ENCODE measurements at regions not wholly inside any gene's neighbourhood (a gene's known extent, or its start where the extent isn't known, plus 50 kb on each side); places are given as distances from the start of the nearest gene placed in this dataset.

- H3K36me3 ChIP-seq (replicated peaks; ENCODE audit: low read depth, low read length) = no peaks in the 10 kb centered on the region
- no peaks in the 10 kb centered on the region for H3K9me3 ChIP-seq (ENCODE audit: insufficient read depth, low read length)
- H3K79me2 ChIP-seq (ENCODE audit: low read length) = no peaks in the 10 kb centered on the region
- no peaks in the 10 kb centered on the region for H3K27me3 ChIP-seq (ENCODE audit: low read depth, low read length)
- H4K20me1 ChIP-seq (ENCODE audit: insufficient read depth, low read length) = no peaks in the 10 kb centered on the region
- H3K9ac ChIP-seq (ENCODE audit: low read length) = no peak overlapping the region
- H3K4me1 ChIP-seq (ENCODE audit: low read length) = no peaks in the 10 kb centered on the region
- no peak overlapping the region for H3K4me3 ChIP-seq (ENCODE audit: low read length)
- TF ChIP-seq CTCF (IDR thresholded peaks at IDR 0.05; ENCODE audit: low read depth, low read length) (no peak), EZH2phosphoT487 (IDR thresholded peaks at IDR 0.05; ENCODE audit: low read depth) (no peak)
- no peak overlapping the region for H3K27ac ChIP-seq (ENCODE audit: low read length)
- H3K4me2 ChIP-seq (ENCODE audit: low read length) = no peak overlapping the region
- no peak overlapping the region for H2AFZ ChIP-seq (ENCODE audit: low read depth, low read length)
Measured at GRCh38 chr7:3204526-3204925, 96.5 kb upstream of the SDK1 start.

DNA sequence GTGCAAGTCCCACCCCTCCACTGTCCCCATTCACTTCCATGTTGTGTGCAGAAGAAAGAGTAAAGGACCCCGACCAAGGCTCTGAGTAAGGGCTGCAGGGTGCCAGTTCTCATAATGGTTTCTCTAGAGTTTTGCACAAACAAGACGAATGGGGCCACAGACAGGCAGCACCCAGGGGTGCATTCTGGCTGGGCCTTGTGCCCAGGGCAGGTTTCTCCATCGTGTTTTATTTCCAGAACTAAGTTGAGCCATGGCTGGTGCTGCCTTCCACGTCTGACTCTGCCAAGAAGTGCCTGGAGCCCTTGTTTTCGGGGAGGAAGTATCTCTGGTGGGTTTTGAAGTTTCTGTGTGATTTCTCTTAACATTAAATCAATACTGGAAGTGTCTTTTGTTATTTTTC is 95.0 kb upstream of the SDK1 start:
- H3K27me3 ChIP-seq (ENCODE audit: low read depth, low read length) = no peaks in the 10 kb centered on the region
- no peak overlapping the region for H2AFZ ChIP-seq (ENCODE audit: low read depth, low read length)
- H3K36me3 ChIP-seq (replicated peaks; ENCODE audit: low read depth, low read length) = no peaks in the 10 kb centered on the region
- no peak overlapping the region for H3K9ac ChIP-seq (ENCODE audit: low read length)
- TF ChIP-seq CTCF (IDR thresholded peaks at IDR 0.05; ENCODE audit: low read depth, low read length) (no peak), EZH2phosphoT487 (IDR thresholded peaks at IDR 0.05; ENCODE audit: low read depth) (no peak)
- no peaks in the 10 kb centered on the region for H3K79me2 ChIP-seq (ENCODE audit: low read length)
- no peaks in the 10 kb centered on the region for H3K9me3 ChIP-seq (ENCODE audit: insufficient read depth, low read length)
- no peak overlapping the region for H3K4me3 ChIP-seq (ENCODE audit: low read length)
- H3K27ac ChIP-seq (ENCODE audit: low read length) = no peak overlapping the region
- no peaks in the 10 kb centered on the region for H4K20me1 ChIP-seq (ENCODE audit: insufficient read depth, low read length)
- H3K4me1 ChIP-seq (ENCODE audit: low read length) = no peaks in the 10 kb centered on the region
- H3K4me2 ChIP-seq (ENCODE audit: low read length) = no peak overlapping the region

DNA sequence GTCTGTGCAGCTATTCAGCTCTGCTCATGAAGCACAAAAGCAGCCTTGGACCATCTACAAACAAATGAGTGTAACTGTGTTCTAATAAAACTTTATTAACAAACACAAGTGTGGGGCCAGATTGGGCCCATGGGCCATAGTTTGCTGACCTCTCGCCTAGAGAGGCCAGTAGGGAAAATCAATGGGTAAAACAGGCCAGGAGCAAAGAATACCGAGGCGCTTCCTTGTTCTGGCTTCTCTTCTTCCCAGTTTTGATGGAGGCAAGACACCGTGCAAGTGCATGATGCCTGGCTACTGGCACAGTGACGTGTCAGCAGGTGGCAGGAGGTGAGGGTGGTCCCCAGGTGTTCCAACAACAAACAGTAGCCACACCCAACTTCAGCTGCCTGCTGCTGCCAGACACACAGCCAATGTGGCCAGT is 94.3 kb upstream of the SDK1 start:
- H3K9ac ChIP-seq (ENCODE audit: low read length) = no peak overlapping the region
- H3K27ac ChIP-seq (ENCODE audit: low read length) = no peak overlapping the region
- H3K36me3 ChIP-seq (replicated peaks; ENCODE audit: low read depth, low read length) = no peaks in the 10 kb centered on the region
- no peaks in the 10 kb centered on the region for H3K9me3 ChIP-seq (ENCODE audit: insufficient read depth, low read length)
- no peaks in the 10 kb centered on the region for H4K20me1 ChIP-seq (ENCODE audit: insufficient read depth, low read length)
- H3K4me2 ChIP-seq (ENCODE audit: low read length) = no peak overlapping the region
- no peak overlapping the region for H2AFZ ChIP-seq (ENCODE audit: low read depth, low read length)
- no peak overlapping the region for H3K4me3 ChIP-seq (ENCODE audit: low read length)
- TF ChIP-seq EZH2phosphoT487 (IDR thresholded peaks at IDR 0.05; ENCODE audit: low read depth) (no peak), CTCF (IDR thresholded peaks at IDR 0.05; ENCODE audit: low read depth, low read length) (no peak)
- no peaks in the 10 kb centered on the region for H3K27me3 ChIP-seq (ENCODE audit: low read depth, low read length)
- no peaks in the 10 kb centered on the region for H3K79me2 ChIP-seq (ENCODE audit: low read length)
- H3K4me1 ChIP-seq (ENCODE audit: low read length) = no peaks in the 10 kb centered on the region

- TF ChIP-seq EZH2phosphoT487 (IDR thresholded peaks at IDR 0.05; ENCODE audit: low read depth) = no peak
- TF ChIP-seq CTCF (IDR thresholded peaks at IDR 0.05; ENCODE audit: low read depth, low read length) = no peak
Measured at GRCh38 chr7:3207387-3207902, 93.6 kb upstream of the SDK1 start.

More at GRCh38 chr7:3207387-3207902, 93.6 kb upstream of the SDK1 start:
- H2AFZ ChIP-seq (ENCODE audit: low read depth, low read length) = no peak overlapping the region
- no peak overlapping the region for H3K4me2 ChIP-seq (ENCODE audit: low read length)
- no peaks in the 10 kb centered on the region for H3K9me3 ChIP-seq (ENCODE audit: insufficient read depth, low read length)
- H3K27ac ChIP-seq (ENCODE audit: low read length) = no peak overlapping the region
- H3K27me3 ChIP-seq (ENCODE audit: low read depth, low read length) = no peaks in the 10 kb centered on the region
- H3K36me3 ChIP-seq (replicated peaks; ENCODE audit: low read depth, low read length) = no peaks in the 10 kb centered on the region
- no peaks in the 10 kb centered on the region for H3K4me1 ChIP-seq (ENCODE audit: low read length)
- no peak overlapping the region for H3K4me3 ChIP-seq (ENCODE audit: low read length)
- H3K79me2 ChIP-seq (ENCODE audit: low read length) = no peaks in the 10 kb centered on the region
- H4K20me1 ChIP-seq (ENCODE audit: insufficient read depth, low read length) = no peaks in the 10 kb centered on the region
- no peak overlapping the region for H3K9ac ChIP-seq (ENCODE audit: low read length)
